ENCODE measurements at regions not wholly inside any gene's neighbourhood (a gene's known extent, or its start where the extent isn't known, plus 50 kb on each side); places are given as distances from the start of the nearest gene placed in this dataset.

GRCh38 chr4:22062676-22063075 lies 114.1 kb upstream of the KCNIP4 start:
- no peak for TF ChIP-seq HMG20A (CRISPR knock-in tag; IDR thresholded peaks at IDR 0.05; ENCODE audit: borderline replicate concordance)
- TF ChIP-seq POLR2A (IDR thresholded peaks at IDR 0.05; ENCODE audit: insufficient read depth in 1 of 2, low read depth in 2 of 2, low read length in 2 of 2), result no peak
- no peak for TF ChIP-seq TCF7L2 (IDR thresholded peaks at IDR 0.05; ENCODE audit: low read depth, low read length)
- TF ChIP-seq ZNF121 (CRISPR knock-in tag; IDR thresholded peaks at IDR 0.05), result no peak
- no peak for TF ChIP-seq ZNF205 (CRISPR knock-in tag; IDR thresholded peaks at IDR 0.05)
- TF ChIP-seq PAWR (CRISPR knock-in tag; IDR thresholded peaks at IDR 0.05; ENCODE audit: borderline replicate concordance), result no peak
- no peak for TF ChIP-seq ZBTB7A (CRISPR knock-in tag; IDR thresholded peaks at IDR 0.05)
- no peak for TF ChIP-seq ZBTB37 (CRISPR knock-in tag; IDR thresholded peaks at IDR 0.05)
